NCI-H2196 treated with DMSO at 0.1 percent for 48 hours (cell line): ENCODE measurements at regions not wholly inside any gene's neighbourhood (a gene's known extent, or its start where the extent isn't known, plus 50 kb on each side); places are given as distances from the start of the nearest gene placed in this dataset.

ENCODE experiments used
- DNase-seq: peaks from one replicate; lab custom pipeline; 2025; ENCODE audit not compliant: unreplicated experiment; lab: John Stamatoyannopoulos, UW

DNA sequence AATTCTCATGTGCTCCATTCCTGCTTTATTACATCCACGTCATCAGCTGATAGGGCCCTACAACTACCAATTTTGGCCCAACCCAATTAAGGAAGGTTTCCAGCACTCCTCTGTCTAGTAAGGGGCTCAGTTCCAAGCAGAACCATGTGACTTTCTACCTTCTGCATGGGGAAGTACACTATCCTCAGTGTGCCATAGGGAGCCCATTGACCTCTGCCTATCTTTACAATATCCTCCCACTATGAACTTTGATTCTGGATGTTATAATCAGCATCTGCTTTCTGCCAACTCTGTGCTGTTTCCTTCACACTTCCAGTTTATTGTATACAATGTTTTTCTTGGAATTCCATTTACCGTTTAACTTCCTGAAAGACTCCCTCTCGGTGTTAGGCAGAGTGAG lies 53.9 kb upstream of the GCFC2 start:
- DNase-seq: no peak
